ENCODE measurements at regions not wholly inside any gene's neighbourhood (a gene's known extent, or its start where the extent isn't known, plus 50 kb on each side); places are given as distances from the start of the nearest gene placed in this dataset.

GRCh38 chr6:12371641-12372146, 81.5 kb downstream of the EDN1 start:
- no peak overlapping the region for H2AFZ ChIP-seq (ENCODE audit: low read length)
- no peak overlapping the region for H3K9ac ChIP-seq (ENCODE audit: insufficient read depth, low read length)
- no peaks in the 10 kb centered on the region for H3K9me3 ChIP-seq (ENCODE audit: control insufficient read depth, insufficient read depth, low read depth, low read length)
- no peak overlapping the region for H3K4me2 ChIP-seq (ENCODE audit: extremely low read depth, insufficient read depth, low read length)
- peaks cover 3% of the 10 kb centered on the region for H3K27me3 ChIP-seq (ENCODE audit: control insufficient read depth, insufficient read depth, low read length)
- no peaks in the 10 kb centered on the region for H4K20me1 ChIP-seq (ENCODE audit: control insufficient read depth, extremely low read depth, insufficient read depth, low read length)
- no peaks in the 10 kb centered on the region for H3K4me1 ChIP-seq (ENCODE audit: control insufficient read depth, extremely low read depth, insufficient read depth, low read length)
- H3K36me3 ChIP-seq (ENCODE audit: control insufficient read depth, insufficient read depth, low read length) = no peaks in the 10 kb centered on the region
- H3K4me3 ChIP-seq (replicated peaks in 1 of 4; ENCODE audit: control extremely low read depth in 1 of 4, insufficient read depth in 1 of 4, low read depth in 3 of 4, low read length in 4 of 4) = no peak overlapping the region
- no peak for TF ChIP-seq CTCF (conservative IDR thresholded peaks at IDR 0.05 in 1 of 2, IDR thresholded peaks at IDR 0.05 in 1 of 2; ENCODE audit: low read depth in 1 of 2, low read length in 2 of 2)
- TF ChIP-seq EZH2 (IDR thresholded peaks at IDR 0.05; ENCODE audit: low read length, missing control alignments) = no peak
- no peaks in the 10 kb centered on the region for H3K79me2 ChIP-seq (ENCODE audit: control insufficient read depth, insufficient read depth, low read length)
- peak in 1 of 2 donors; percentile 41 for DNase-seq (ENCODE audit: low read depth in 2 of 2)
- no peak overlapping the region for H3K27ac ChIP-seq (ENCODE audit: insufficient read depth, low read length)

- Histone ChIP-seq H3K4me2 (ENCODE audit: extremely low read depth, insufficient read depth, low read length) (no peak overlapping the region), H3K4me1 (ENCODE audit: control insufficient read depth, extremely low read depth, insufficient read depth, low read length) (no peaks in the 10 kb centered on the region), H3K27me3 (ENCODE audit: control insufficient read depth, insufficient read depth, low read length) (peaks cover 3% of the 10 kb centered on the region), H4K20me1 (ENCODE audit: control insufficient read depth, extremely low read depth, insufficient read depth, low read length) (no peaks in the 10 kb centered on the region), H3K27ac (ENCODE audit: insufficient read depth, low read length) (no peak overlapping the region), H3K9ac (ENCODE audit: insufficient read depth, low read length) (no peak overlapping the region), H3K9me3 (ENCODE audit: control insufficient read depth, insufficient read depth, low read depth, low read length) (no peaks in the 10 kb centered on the region), H3K4me3 (replicated peaks in 1 of 4; ENCODE audit: control extremely low read depth in 1 of 4, insufficient read depth in 1 of 4, low read depth in 3 of 4, low read length in 4 of 4) (no peak overlapping the region), H3K79me2 (ENCODE audit: control insufficient read depth, insufficient read depth, low read length) (no peaks in the 10 kb centered on the region), H3K36me3 (ENCODE audit: control insufficient read depth, insufficient read depth, low read length) (no peaks in the 10 kb centered on the region), H2AFZ (ENCODE audit: low read length) (no peak overlapping the region)
- DNase-seq (ENCODE audit: low read depth in 2 of 2) = no peak
- TF ChIP-seq EZH2 (IDR thresholded peaks at IDR 0.05; ENCODE audit: low read length, missing control alignments) = no peak
These were observed 89.0 kb downstream of the EDN1 start for GRCh38 chr6:12379181-12379580.

GRCh38 chr6:12381587-12381986, 91.4 kb downstream of the EDN1 start:
- peaks cover 3% of the 10 kb centered on the region for H3K27me3 ChIP-seq (ENCODE audit: control insufficient read depth, insufficient read depth, low read length)
- no peaks in the 10 kb centered on the region for H3K4me1 ChIP-seq (ENCODE audit: control insufficient read depth, extremely low read depth, insufficient read depth, low read length)
- H3K9me3 ChIP-seq (ENCODE audit: control insufficient read depth, insufficient read depth, low read depth, low read length) = no peaks in the 10 kb centered on the region
- H3K4me2 ChIP-seq (ENCODE audit: extremely low read depth, insufficient read depth, low read length) = no peak overlapping the region
- TF ChIP-seq CTCF (conservative IDR thresholded peaks at IDR 0.05 in 1 of 2, IDR thresholded peaks at IDR 0.05 in 1 of 2; ENCODE audit: low read depth in 1 of 2, low read length in 2 of 2) (no peak), EZH2 (IDR thresholded peaks at IDR 0.05; ENCODE audit: low read length, missing control alignments) (no peak)
- H2AFZ ChIP-seq (ENCODE audit: low read length) = no peak overlapping the region
- no peak overlapping the region for H3K27ac ChIP-seq (ENCODE audit: insufficient read depth, low read length)
- no peak overlapping the region for H3K4me3 ChIP-seq (replicated peaks in 1 of 4; ENCODE audit: control extremely low read depth in 1 of 4, insufficient read depth in 1 of 4, low read depth in 3 of 4, low read length in 4 of 4)
- no peaks in the 10 kb centered on the region for H3K79me2 ChIP-seq (ENCODE audit: control insufficient read depth, insufficient read depth, low read length)
- DNase-seq (ENCODE audit: low read depth in 2 of 2) = peak in 1 of 2 donors; percentile 59
- H3K9ac ChIP-seq (ENCODE audit: insufficient read depth, low read length) = no peak overlapping the region
- no peaks in the 10 kb centered on the region for H4K20me1 ChIP-seq (ENCODE audit: control insufficient read depth, extremely low read depth, insufficient read depth, low read length)
- H3K36me3 ChIP-seq (ENCODE audit: control insufficient read depth, insufficient read depth, low read length) = no peaks in the 10 kb centered on the region

All from fibroblast of lung (primary cell).